GM12878 (cell line): ENCODE measurements at regions not wholly inside any gene's neighbourhood (a gene's known extent, or its start where the extent isn't known, plus 50 kb on each side); places are given as distances from the start of the nearest gene placed in this dataset.

Experiments used
- ATF7 ChIP-seq: fragments of 450-650 bp; IDR thresholded peaks from 2 replicates; pipeline ENCODE4 v1.6.1; 2016; ENCODE audit warnings: low read depth, mild to moderate bottlenecking
- CREB1 ChIP-seq: IDR thresholded peaks from 2 replicates; pipeline ENCODE4 v1.6.1; 2012; ENCODE audit warnings: low read depth, mild to moderate bottlenecking, inconsistent platforms
- EP300 ChIP-seq, 2 experiments: fragments of 150-350 bp in 1 of 2; IDR thresholded peaks; 2 replicates each; pipeline ENCODE4 v1.6.1; 2011 to 2012; ENCODE audit warnings: low read depth in 2 of 2, low read length in 2 of 2, borderline replicate concordance in 1 of 2, improper control_type of control experiment in 1 of 2, inconsistent platforms in 1 of 2; ENCODE audit not compliant: control insufficient read depth in 1 of 2
- ESRRA ChIP-seq: IDR thresholded peaks from 2 replicates; pipeline ENCODE4 v1.6.1; 2012; ENCODE audit warnings: mild to moderate bottlenecking, low read length, improper control_type of control experiment
- GATAD2B ChIP-seq: fragments of 450-650 bp; conservative IDR thresholded peaks from 2 replicates; pipeline ENCODE4 v1.6.1; 2017; ENCODE audit warnings: low read depth, mild to moderate bottlenecking, moderate library complexity
- HDAC2 ChIP-seq: fragments of 200-600 bp; sonication (generic); IDR thresholded peaks from 2 replicates; pipeline ENCODE4 v1.6.1; 2017
- HDAC6 ChIP-seq: fragments of 200-600 bp; sonication (generic); IDR thresholded peaks from one replicate; pipeline ENCODE4 v1.8.0; 2017; ENCODE audit warnings: antibody characterized with exemption; ENCODE audit not compliant: unreplicated experiment
- POLR2AphosphoS5 ChIP-seq: IDR thresholded peaks from 2 replicates; pipeline ENCODE4 v1.6.1; 2011; ENCODE audit warnings: mild to moderate bottlenecking, low read length, inconsistent platforms
- SMC3 ChIP-seq: IDR thresholded peaks from 2 replicates; pipeline ENCODE4 v1.6.1; 2011; ENCODE audit warnings: low read length, improper control_type of control experiment, borderline replicate concordance
- TF ChIP-seq, protein P1 (sequence below): IDR thresholded peaks from 2 replicates; pipeline ENCODE4 v1.6.1; 2011; ENCODE audit warnings: mild to moderate bottlenecking, low read depth, low read length, moderate library complexity; ENCODE audit not compliant: insufficient replicate concordance
- TF ChIP-seq, protein P2 (sequence below): IDR thresholded peaks from 2 replicates; pipeline ENCODE4 v1.6.1; 2012; ENCODE audit warnings: mild to moderate bottlenecking, low read depth, low read length
- TF ChIP-seq, protein P3 (sequence below), 3 experiments: IDR thresholded peaks in 2 of 3; conservative IDR thresholded peaks in 1 of 3; 2 replicates each; pipeline ENCODE4 v1.5.1; 2011; ENCODE audit warnings: low read depth in 3 of 3, low read length in 3 of 3, mild to moderate bottlenecking in 3 of 3, control low read depth in 2 of 3, moderate library complexity in 2 of 3, inconsistent platforms in 1 of 3, mixed read lengths in 1 of 3; ENCODE audit not compliant: control insufficient read depth in 2 of 3, insufficient read depth in 1 of 3; ENCODE audit errors: extremely low read depth in 1 of 3
- TF ChIP-seq, protein P4 (sequence below): fragments of 450-650 bp; IDR thresholded peaks from 2 replicates; pipeline ENCODE4 v1.6.1; 2018; ENCODE audit warnings: mild to moderate bottlenecking, low read depth, moderate library complexity; ENCODE audit not compliant: partially characterized antibody
- TF ChIP-seq, protein P5 (sequence below): fragments of 450-650 bp; formaldehyde crosslinking; IDR thresholded peaks from 2 replicates; pipeline ENCODE4 v1.4.0; 2020; ENCODE audit warnings: mild to moderate bottlenecking, moderate library complexity

DNA sequence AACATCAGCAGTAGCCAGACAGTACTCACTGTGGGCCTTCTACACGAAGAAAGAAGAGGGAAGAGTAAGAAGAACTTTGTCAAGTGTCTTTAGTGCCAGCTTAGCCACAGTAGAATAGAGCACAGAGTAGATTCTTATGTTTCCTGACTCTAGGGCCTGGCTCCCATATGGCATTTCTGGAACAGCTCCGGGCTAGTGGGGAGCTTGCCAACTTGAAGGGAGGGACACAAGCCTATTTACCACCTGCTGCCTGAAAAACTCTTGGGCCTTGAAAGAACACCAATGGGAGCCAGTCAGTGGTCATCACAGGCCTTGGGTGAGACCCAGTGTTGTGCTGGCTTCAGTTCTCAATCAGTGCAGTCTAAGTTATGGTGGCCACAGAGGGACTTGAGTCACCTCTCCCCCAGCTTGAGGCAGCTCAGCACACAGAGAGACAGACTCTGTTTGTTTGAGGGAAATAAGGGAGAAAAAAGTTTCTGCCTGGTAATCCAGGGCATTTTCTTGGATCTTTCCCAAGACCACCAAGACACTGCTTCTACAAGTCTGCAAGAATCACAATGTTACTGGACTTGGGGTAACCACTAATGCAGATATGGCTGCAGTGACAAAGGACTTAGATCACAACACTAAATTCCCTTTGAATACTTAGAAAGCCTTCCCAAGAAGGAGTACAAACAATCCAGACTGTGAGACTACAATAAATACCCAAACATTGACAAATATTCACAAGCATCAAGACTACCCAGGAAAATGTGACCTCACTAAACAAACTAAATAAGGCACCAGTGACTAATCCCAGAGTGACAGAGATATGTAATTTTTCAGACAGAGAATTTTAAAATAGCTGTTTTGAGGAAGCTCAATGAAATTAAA lies 261.0 kb upstream of the NDST3 start:
- TF ChIP-seq, protein P1, sequence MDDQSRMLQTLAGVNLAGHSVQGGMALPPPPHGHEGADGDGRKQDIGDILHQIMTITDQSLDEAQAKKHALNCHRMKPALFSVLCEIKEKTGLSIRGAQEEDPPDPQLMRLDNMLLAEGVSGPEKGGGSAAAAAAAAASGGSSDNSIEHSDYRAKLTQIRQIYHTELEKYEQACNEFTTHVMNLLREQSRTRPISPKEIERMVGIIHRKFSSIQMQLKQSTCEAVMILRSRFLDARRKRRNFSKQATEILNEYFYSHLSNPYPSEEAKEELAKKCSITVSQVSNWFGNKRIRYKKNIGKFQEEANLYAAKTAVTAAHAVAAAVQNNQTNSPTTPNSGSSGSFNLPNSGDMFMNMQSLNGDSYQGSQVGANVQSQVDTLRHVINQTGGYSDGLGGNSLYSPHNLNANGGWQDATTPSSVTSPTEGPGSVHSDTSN = no peak
- TF ChIP-seq, protein P2, sequence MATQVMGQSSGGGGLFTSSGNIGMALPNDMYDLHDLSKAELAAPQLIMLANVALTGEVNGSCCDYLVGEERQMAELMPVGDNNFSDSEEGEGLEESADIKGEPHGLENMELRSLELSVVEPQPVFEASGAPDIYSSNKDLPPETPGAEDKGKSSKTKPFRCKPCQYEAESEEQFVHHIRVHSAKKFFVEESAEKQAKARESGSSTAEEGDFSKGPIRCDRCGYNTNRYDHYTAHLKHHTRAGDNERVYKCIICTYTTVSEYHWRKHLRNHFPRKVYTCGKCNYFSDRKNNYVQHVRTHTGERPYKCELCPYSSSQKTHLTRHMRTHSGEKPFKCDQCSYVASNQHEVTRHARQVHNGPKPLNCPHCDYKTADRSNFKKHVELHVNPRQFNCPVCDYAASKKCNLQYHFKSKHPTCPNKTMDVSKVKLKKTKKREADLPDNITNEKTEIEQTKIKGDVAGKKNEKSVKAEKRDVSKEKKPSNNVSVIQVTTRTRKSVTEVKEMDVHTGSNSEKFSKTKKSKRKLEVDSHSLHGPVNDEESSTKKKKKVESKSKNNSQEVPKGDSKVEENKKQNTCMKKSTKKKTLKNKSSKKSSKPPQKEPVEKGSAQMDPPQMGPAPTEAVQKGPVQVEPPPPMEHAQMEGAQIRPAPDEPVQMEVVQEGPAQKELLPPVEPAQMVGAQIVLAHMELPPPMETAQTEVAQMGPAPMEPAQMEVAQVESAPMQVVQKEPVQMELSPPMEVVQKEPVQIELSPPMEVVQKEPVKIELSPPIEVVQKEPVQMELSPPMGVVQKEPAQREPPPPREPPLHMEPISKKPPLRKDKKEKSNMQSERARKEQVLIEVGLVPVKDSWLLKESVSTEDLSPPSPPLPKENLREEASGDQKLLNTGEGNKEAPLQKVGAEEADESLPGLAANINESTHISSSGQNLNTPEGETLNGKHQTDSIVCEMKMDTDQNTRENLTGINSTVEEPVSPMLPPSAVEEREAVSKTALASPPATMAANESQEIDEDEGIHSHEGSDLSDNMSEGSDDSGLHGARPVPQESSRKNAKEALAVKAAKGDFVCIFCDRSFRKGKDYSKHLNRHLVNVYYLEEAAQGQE = no peak
- no peak for TF ChIP-seq HDAC6
- no peak for TF ChIP-seq CREB1
- TF ChIP-seq, protein P3, sequence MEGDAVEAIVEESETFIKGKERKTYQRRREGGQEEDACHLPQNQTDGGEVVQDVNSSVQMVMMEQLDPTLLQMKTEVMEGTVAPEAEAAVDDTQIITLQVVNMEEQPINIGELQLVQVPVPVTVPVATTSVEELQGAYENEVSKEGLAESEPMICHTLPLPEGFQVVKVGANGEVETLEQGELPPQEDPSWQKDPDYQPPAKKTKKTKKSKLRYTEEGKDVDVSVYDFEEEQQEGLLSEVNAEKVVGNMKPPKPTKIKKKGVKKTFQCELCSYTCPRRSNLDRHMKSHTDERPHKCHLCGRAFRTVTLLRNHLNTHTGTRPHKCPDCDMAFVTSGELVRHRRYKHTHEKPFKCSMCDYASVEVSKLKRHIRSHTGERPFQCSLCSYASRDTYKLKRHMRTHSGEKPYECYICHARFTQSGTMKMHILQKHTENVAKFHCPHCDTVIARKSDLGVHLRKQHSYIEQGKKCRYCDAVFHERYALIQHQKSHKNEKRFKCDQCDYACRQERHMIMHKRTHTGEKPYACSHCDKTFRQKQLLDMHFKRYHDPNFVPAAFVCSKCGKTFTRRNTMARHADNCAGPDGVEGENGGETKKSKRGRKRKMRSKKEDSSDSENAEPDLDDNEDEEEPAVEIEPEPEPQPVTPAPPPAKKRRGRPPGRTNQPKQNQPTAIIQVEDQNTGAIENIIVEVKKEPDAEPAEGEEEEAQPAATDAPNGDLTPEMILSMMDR (IDR thresholded peaks at IDR 0.05 in 2 of 3, conservative IDR thresholded peaks at IDR 0.05 in 1 of 3; ENCODE audit: control insufficient read depth in 2 of 3, extremely low read depth in 1 of 3, insufficient read depth in 1 of 3, low read depth in 3 of 3, low read length in 3 of 3) = no peak
- no peak for TF ChIP-seq HDAC2
- no peak for TF ChIP-seq EP300 (IDR thresholded peaks at IDR 0.05; ENCODE audit: borderline replicate concordance in 1 of 2, control insufficient read depth in 1 of 2, low read depth in 2 of 2, low read length in 2 of 2)
- TF ChIP-seq, protein P4, sequence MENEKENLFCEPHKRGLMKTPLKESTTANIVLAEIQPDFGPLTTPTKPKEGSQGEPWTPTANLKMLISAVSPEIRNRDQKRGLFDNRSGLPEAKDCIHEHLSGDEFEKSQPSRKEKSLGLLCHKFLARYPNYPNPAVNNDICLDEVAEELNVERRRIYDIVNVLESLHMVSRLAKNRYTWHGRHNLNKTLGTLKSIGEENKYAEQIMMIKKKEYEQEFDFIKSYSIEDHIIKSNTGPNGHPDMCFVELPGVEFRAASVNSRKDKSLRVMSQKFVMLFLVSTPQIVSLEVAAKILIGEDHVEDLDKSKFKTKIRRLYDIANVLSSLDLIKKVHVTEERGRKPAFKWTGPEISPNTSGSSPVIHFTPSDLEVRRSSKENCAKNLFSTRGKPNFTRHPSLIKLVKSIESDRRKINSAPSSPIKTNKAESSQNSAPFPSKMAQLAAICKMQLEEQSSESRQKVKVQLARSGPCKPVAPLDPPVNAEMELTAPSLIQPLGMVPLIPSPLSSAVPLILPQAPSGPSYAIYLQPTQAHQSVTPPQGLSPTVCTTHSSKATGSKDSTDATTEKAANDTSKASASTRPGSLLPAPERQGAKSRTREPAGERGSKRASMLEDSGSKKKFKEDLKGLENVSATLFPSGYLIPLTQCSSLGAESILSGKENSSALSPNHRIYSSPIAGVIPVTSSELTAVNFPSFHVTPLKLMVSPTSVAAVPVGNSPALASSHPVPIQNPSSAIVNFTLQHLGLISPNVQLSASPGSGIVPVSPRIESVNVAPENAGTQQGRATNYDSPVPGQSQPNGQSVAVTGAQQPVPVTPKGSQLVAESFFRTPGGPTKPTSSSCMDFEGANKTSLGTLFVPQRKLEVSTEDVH = no peak
- no peak for TF ChIP-seq ATF7
- TF ChIP-seq POLR2AphosphoS5 = no peak
- TF ChIP-seq GATAD2B = no peak
- TF ChIP-seq ESRRA = no peak
- no peak for TF ChIP-seq SMC3
- TF ChIP-seq, protein P5, sequence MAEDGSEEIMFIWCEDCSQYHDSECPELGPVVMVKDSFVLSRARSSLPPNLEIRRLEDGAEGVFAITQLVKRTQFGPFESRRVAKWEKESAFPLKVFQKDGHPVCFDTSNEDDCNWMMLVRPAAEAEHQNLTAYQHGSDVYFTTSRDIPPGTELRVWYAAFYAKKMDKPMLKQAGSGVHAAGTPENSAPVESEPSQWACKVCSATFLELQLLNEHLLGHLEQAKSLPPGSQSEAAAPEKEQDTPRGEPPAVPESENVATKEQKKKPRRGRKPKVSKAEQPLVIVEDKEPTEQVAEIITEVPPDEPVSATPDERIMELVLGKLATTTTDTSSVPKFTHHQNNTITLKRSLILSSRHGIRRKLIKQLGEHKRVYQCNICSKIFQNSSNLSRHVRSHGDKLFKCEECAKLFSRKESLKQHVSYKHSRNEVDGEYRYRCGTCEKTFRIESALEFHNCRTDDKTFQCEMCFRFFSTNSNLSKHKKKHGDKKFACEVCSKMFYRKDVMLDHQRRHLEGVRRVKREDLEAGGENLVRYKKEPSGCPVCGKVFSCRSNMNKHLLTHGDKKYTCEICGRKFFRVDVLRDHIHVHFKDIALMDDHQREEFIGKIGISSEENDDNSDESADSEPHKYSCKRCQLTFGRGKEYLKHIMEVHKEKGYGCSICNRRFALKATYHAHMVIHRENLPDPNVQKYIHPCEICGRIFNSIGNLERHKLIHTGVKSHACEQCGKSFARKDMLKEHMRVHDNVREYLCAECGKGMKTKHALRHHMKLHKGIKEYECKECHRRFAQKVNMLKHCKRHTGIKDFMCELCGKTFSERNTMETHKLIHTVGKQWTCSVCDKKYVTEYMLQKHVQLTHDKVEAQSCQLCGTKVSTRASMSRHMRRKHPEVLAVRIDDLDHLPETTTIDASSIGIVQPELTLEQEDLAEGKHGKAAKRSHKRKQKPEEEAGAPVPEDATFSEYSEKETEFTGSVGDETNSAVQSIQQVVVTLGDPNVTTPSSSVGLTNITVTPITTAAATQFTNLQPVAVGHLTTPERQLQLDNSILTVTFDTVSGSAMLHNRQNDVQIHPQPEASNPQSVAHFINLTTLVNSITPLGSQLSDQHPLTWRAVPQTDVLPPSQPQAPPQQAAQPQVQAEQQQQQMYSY (CRISPR knock-in tag) = no peak
